ENCODE measurements at regions not wholly inside any gene's neighbourhood (a gene's known extent, or its start where the extent isn't known, plus 50 kb on each side); places are given as distances from the start of the nearest gene placed in this dataset.

GRCh38 chr14:82778601-82779000, 1244.9 kb upstream of the SEL1L start:
- TF ChIP-seq EZH2 (IDR thresholded peaks at IDR 0.05; ENCODE audit: insufficient read depth, poor library complexity, severe bottlenecking) (no peak), EZH2phosphoT487 (IDR thresholded peaks at IDR 0.05; ENCODE audit: insufficient read depth, low read depth) (no peak)
